Mammary epithelial cell (primary cell): ENCODE measurements at regions not wholly inside any gene's neighbourhood (a gene's known extent, or its start where the extent isn't known, plus 50 kb on each side); places are given as distances from the start of the nearest gene placed in this dataset.

Experiments
- CTCF ChIP-seq, 2 donors: IDR thresholded peaks in 1 of 2; conservative IDR thresholded peaks in 1 of 2; 2 replicates each; pipeline ENCODE4 v1.5.1; 2011 to 2012; ENCODE audit warnings: inconsistent platforms in 2 of 2, low read length in 2 of 2, mild to moderate bottlenecking in 2 of 2, control low read depth in 1 of 2, low read depth in 1 of 2; ENCODE audit not compliant: insufficient read depth in 1 of 2; ENCODE audit errors: extremely low read depth in 1 of 2
- EZH2 ChIP-seq: IDR thresholded peaks from 2 replicates; pipeline ENCODE4 v1.6.1; 2012; ENCODE audit warnings: low read length, inconsistent platforms, borderline replicate concordance

- TF ChIP-seq CTCF (conservative IDR thresholded peaks at IDR 0.05 in 1 of 2, IDR thresholded peaks at IDR 0.05 in 1 of 2; ENCODE audit: extremely low read depth in 1 of 2, insufficient read depth in 1 of 2, low read depth in 1 of 2, low read length in 2 of 2), result no peak
- no peak for TF ChIP-seq EZH2
These were observed 58.1 kb upstream of the SLC66A3 start for GRCh38 chr2:11097038-11097720.
